ENCODE measurements at regions not wholly inside any gene's neighbourhood (a gene's known extent, or its start where the extent isn't known, plus 50 kb on each side); places are given as distances from the start of the nearest gene placed in this dataset.

DNA sequence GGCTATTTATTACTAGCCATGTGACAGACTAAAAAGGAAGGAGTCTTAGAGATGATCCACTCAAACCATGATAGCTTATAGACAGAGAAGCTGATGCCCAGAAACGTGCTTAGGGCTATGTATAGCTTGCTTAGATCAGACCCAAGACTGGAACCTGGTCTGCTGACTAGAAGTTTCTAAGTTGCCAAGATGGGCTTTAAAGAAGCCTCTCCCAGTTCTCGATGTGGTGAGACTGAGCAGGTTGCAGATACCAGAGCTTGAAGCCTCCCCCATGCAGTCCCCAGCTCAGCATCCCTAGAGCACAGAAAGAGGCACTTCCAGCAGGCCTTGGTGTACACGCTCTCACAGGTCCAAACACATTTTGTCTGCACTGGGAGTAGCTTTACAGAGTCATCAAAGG, 51.1 kb upstream of the ATP10B start:
- 53 to 78% (median 62%) methylated on average over 3 of the region's 3 CpGs for WGBS, 5 donors
- TF ChIP-seq, protein P1, sequence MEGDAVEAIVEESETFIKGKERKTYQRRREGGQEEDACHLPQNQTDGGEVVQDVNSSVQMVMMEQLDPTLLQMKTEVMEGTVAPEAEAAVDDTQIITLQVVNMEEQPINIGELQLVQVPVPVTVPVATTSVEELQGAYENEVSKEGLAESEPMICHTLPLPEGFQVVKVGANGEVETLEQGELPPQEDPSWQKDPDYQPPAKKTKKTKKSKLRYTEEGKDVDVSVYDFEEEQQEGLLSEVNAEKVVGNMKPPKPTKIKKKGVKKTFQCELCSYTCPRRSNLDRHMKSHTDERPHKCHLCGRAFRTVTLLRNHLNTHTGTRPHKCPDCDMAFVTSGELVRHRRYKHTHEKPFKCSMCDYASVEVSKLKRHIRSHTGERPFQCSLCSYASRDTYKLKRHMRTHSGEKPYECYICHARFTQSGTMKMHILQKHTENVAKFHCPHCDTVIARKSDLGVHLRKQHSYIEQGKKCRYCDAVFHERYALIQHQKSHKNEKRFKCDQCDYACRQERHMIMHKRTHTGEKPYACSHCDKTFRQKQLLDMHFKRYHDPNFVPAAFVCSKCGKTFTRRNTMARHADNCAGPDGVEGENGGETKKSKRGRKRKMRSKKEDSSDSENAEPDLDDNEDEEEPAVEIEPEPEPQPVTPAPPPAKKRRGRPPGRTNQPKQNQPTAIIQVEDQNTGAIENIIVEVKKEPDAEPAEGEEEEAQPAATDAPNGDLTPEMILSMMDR (IDR thresholded peaks at IDR 0.05 in 8 of 11, conservative IDR thresholded peaks at IDR 0.05 in 3 of 11): no peak
- TF ChIP-seq POLR2AphosphoS5 (IDR thresholded peaks at IDR 0.05) (no peak), POLR2A (IDR thresholded peaks at IDR 0.05) (no peak)
- Histone ChIP-seq H3K4me1 (no peaks in the 10 kb centered on the region), H3K4me3 (no peak overlapping the region), H3K9me3 (no peaks in the 10 kb centered on the region), H3K36me3 (no peaks in the 10 kb centered on the region), H3K27ac (no peak overlapping the region), H3K27me3 (replicated peaks in 1 of 7) (no peaks in the 10 kb centered on the region)
- intact Hi-C loops (cut with DNase I; ENCODE audit: low total_unique reads): no loop called here
- DNase-seq: no peak

Data from spleen (tissue), 11 donors.